ENCODE measurements at regions not wholly inside any gene's neighbourhood (a gene's known extent, or its start where the extent isn't known, plus 50 kb on each side); places are given as distances from the start of the nearest gene placed in this dataset.

- Histone ChIP-seq H3K9me2 (replicated peaks; ENCODE audit: low read depth, low read length) (no peaks in the 10 kb centered on the region), H2AFZ (ENCODE audit: low read length) (no peak overlapping the region), H3K4me2 (ENCODE audit: low read depth, low read length, poor library complexity, severe bottlenecking) (no peak overlapping the region), H3K27me3 (ENCODE audit: insufficient read depth, low read length, poor library complexity, severe bottlenecking) (no peaks in the 10 kb centered on the region), H3K9me3 (ENCODE audit: insufficient read depth, low read depth, low read length) (no peaks in the 10 kb centered on the region), H4K20me1 (ENCODE audit: insufficient read depth, low read length, poor library complexity, severe bottlenecking) (no peaks in the 10 kb centered on the region), H3K4me3 (ENCODE audit: low read length, poor library complexity, severe bottlenecking) (no peak overlapping the region), H3K9ac (ENCODE audit: low read depth, low read length, poor library complexity, severe bottlenecking) (no peak overlapping the region), H3F3A (ENCODE audit: low read depth) (no peaks in the 10 kb centered on the region), H3K4me1 (ENCODE audit: insufficient read depth, low read length, poor library complexity, severe bottlenecking) (no peaks in the 10 kb centered on the region), H3K79me2 (ENCODE audit: insufficient read depth, low read length) (no peaks in the 10 kb centered on the region), H3K36me3 (ENCODE audit: insufficient read depth, low read length) (no peaks in the 10 kb centered on the region)
- no peak for TF ChIP-seq CTCF (conservative IDR thresholded peaks at IDR 0.05; ENCODE audit: low read length)
- no peak for TF ChIP-seq EZH2phosphoT487 (IDR thresholded peaks at IDR 0.05; ENCODE audit: borderline replicate concordance)
Observed at GRCh38 chr2:6602471-6602870, 263.2 kb downstream of the CMPK2 start.

DNA sequence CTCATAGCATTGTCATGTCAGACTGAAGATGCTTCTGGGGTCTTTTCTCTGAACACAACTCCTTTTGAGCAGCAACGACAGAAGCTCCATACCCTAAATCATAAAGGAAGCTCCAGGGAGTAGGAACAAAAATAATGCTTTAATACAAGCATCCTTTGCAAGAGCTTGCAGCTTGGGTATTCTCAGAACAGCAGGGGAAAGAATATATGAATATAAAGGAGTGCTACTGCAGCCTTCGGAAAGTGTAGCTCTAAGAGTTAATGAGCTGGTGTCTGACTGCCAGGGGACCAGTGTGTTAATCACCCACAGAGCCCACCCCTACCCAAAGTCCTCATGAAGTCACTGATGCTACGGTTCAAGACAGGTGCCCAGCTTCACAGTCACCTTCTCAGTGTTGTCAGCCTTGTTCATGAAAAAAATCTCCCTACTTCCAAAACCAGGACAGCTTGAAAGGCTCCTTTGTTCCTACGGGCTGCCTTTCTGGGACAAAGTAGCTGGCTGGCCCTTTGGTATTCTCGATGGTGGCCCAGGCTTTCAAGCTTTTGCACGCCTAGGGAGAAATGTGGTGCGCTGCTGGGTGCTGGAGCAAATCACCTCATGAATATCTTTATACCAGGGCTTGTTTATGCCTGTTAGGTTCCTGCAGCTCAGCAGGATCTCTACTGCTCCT is 259.7 kb downstream of the CMPK2 start:
- no peaks in the 10 kb centered on the region for H3K9me3 ChIP-seq (ENCODE audit: insufficient read depth, low read depth, low read length)
- no peaks in the 10 kb centered on the region for H3F3A ChIP-seq (ENCODE audit: low read depth)
- no peaks in the 10 kb centered on the region for H3K4me1 ChIP-seq (ENCODE audit: insufficient read depth, low read length, poor library complexity, severe bottlenecking)
- TF ChIP-seq CTCF (conservative IDR thresholded peaks at IDR 0.05; ENCODE audit: low read length) (no peak), EZH2phosphoT487 (IDR thresholded peaks at IDR 0.05; ENCODE audit: borderline replicate concordance) (no peak)
- no peak overlapping the region for H3K4me2 ChIP-seq (ENCODE audit: low read depth, low read length, poor library complexity, severe bottlenecking)
- H3K9me2 ChIP-seq (replicated peaks; ENCODE audit: low read depth, low read length), result no peaks in the 10 kb centered on the region
- H3K4me3 ChIP-seq (ENCODE audit: low read length, poor library complexity, severe bottlenecking), result no peak overlapping the region
- no peaks in the 10 kb centered on the region for H3K27me3 ChIP-seq (ENCODE audit: insufficient read depth, low read length, poor library complexity, severe bottlenecking)
- H2AFZ ChIP-seq (ENCODE audit: low read length), result no peak overlapping the region
- H3K79me2 ChIP-seq (ENCODE audit: insufficient read depth, low read length), result no peaks in the 10 kb centered on the region
- no peak overlapping the region for H3K9ac ChIP-seq (ENCODE audit: low read depth, low read length, poor library complexity, severe bottlenecking)
- H4K20me1 ChIP-seq (ENCODE audit: insufficient read depth, low read length, poor library complexity, severe bottlenecking), result no peaks in the 10 kb centered on the region
- H3K36me3 ChIP-seq (ENCODE audit: insufficient read depth, low read length), result no peaks in the 10 kb centered on the region

DNA sequence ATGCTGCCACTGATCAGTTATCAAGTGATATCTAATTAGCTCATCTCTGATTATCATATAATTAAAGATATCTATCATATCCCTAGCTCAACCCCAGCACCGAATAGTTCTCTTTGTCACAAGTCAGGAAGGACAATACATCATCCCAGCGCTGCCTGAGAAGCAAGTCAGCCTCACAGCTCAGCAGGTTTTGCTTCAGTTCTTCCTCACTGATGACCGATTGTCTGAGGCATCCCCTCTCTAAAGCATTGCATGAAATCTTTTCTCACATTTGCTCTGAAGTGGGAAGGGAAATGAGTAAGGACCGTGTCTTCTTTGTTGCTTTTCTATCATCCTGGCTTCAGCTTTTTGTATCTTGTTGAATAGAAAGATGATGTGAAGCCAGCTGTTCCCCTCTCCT is 247.9 kb downstream of the CMPK2 start:
- TF ChIP-seq EZH2phosphoT487 (IDR thresholded peaks at IDR 0.05; ENCODE audit: borderline replicate concordance), result no peak
- no peak for TF ChIP-seq CTCF (conservative IDR thresholded peaks at IDR 0.05; ENCODE audit: low read length)
- no peaks in the 10 kb centered on the region for H3K9me2 ChIP-seq (replicated peaks; ENCODE audit: low read depth, low read length)
- H3K79me2 ChIP-seq (ENCODE audit: insufficient read depth, low read length), result no peaks in the 10 kb centered on the region
- H3K36me3 ChIP-seq (ENCODE audit: insufficient read depth, low read length), result no peaks in the 10 kb centered on the region
- H4K20me1 ChIP-seq (ENCODE audit: insufficient read depth, low read length, poor library complexity, severe bottlenecking), result no peaks in the 10 kb centered on the region
- H3K9me3 ChIP-seq (ENCODE audit: insufficient read depth, low read depth, low read length), result no peaks in the 10 kb centered on the region
- H3F3A ChIP-seq (ENCODE audit: low read depth), result no peaks in the 10 kb centered on the region
- H3K27me3 ChIP-seq (ENCODE audit: insufficient read depth, low read length, poor library complexity, severe bottlenecking), result no peaks in the 10 kb centered on the region
- H3K9ac ChIP-seq (ENCODE audit: low read depth, low read length, poor library complexity, severe bottlenecking), result no peak overlapping the region
- no peak overlapping the region for H3K4me2 ChIP-seq (ENCODE audit: low read depth, low read length, poor library complexity, severe bottlenecking)
- no peak overlapping the region for H2AFZ ChIP-seq (ENCODE audit: low read length)
- no peaks in the 10 kb centered on the region for H3K4me1 ChIP-seq (ENCODE audit: insufficient read depth, low read length, poor library complexity, severe bottlenecking)
- H3K4me3 ChIP-seq (ENCODE audit: low read length, poor library complexity, severe bottlenecking), result no peak overlapping the region

Measured in Loucy (cell line).